ENCODE measurements at regions not wholly inside any gene's neighbourhood (a gene's known extent, or its start where the extent isn't known, plus 50 kb on each side); places are given as distances from the start of the nearest gene placed in this dataset.

GRCh38 chr15:93563218-93563617 is 474.2 kb upstream of the RGMA start:
- TF ChIP-seq POLR2A (IDR thresholded peaks at IDR 0.05; ENCODE audit: low read length) (no peak), GATA1 (IDR thresholded peaks at IDR 0.05; ENCODE audit: low read depth, low read length) (no peak)

All from erythroblast (primary cell).